Lower lobe of right lung (tissue), 2 donors: ENCODE measurements at regions not wholly inside any gene's neighbourhood (a gene's known extent, or its start where the extent isn't known, plus 50 kb on each side); places are given as distances from the start of the nearest gene placed in this dataset.

Experiments used
- ATAC-seq, 2 donors: fragments of 200-7000 bp; cut with Tn5 transposase; one replicate each; pipeline ENCODE4 v1.9.1; 2020 to 2022; ENCODE audit warnings: mild to moderate bottlenecking in 2 of 2, moderate library complexity in 2 of 2
- DNase-seq: peaks from one replicate; pipeline ENCODE4 v3.0.0-alpha.2; 2020
- H3K27ac ChIP-seq: fragments of 200-600 bp; one replicate; pipeline ENCODE4 v1.8.0; 2022
- H3K27me3 ChIP-seq: fragments of 200-600 bp; one replicate; pipeline ENCODE4 v1.8.0; 2022; ENCODE audit warnings: low read depth
- H3K36me3 ChIP-seq: fragments of 200-600 bp; one replicate; pipeline ENCODE4 v1.8.0; 2022; ENCODE audit warnings: mild to moderate bottlenecking
- H3K4me1 ChIP-seq: fragments of 200-600 bp; one replicate; pipeline ENCODE4 v1.8.0; 2022
- H3K4me3 ChIP-seq: fragments of 200-600 bp; one replicate; pipeline ENCODE4 v1.8.0; 2022; ENCODE audit warnings: mild to moderate bottlenecking
- H3K9me3 ChIP-seq: fragments of 200-600 bp; one replicate; pipeline ENCODE4 v1.8.0; 2022
- intact Hi-C: fragments of 100-400 bp; cut with DNase I; formaldehyde crosslinking; loops from one replicate; pipeline ENCODE4 v1.11.0; 2022
- TF ChIP-seq, protein P1 (sequence below): fragments of 200-600 bp; IDR thresholded peaks from one replicate; pipeline ENCODE4 v1.8.0; 2022; ENCODE audit warnings: antibody characterized with exemption, mild to moderate bottlenecking
- donor health status: DM: no; HTN: yes; CAD: no; lungs with severe emphysema.

GRCh38 chr10:88107296-88108097 is 244.1 kb downstream of the PTEN start:
- Histone ChIP-seq H3K4me1 (no peaks in the 10 kb centered on the region), H3K27me3 (no peaks in the 10 kb centered on the region), H3K4me3 (no peak overlapping the region), H3K9me3 (no peaks in the 10 kb centered on the region), H3K36me3 (no peaks in the 10 kb centered on the region), H3K27ac (no peak overlapping the region)
- intact Hi-C loops, result no loop called here
- DNase-seq (no peak), ATAC-seq (no peak)
- TF ChIP-seq, protein P1, sequence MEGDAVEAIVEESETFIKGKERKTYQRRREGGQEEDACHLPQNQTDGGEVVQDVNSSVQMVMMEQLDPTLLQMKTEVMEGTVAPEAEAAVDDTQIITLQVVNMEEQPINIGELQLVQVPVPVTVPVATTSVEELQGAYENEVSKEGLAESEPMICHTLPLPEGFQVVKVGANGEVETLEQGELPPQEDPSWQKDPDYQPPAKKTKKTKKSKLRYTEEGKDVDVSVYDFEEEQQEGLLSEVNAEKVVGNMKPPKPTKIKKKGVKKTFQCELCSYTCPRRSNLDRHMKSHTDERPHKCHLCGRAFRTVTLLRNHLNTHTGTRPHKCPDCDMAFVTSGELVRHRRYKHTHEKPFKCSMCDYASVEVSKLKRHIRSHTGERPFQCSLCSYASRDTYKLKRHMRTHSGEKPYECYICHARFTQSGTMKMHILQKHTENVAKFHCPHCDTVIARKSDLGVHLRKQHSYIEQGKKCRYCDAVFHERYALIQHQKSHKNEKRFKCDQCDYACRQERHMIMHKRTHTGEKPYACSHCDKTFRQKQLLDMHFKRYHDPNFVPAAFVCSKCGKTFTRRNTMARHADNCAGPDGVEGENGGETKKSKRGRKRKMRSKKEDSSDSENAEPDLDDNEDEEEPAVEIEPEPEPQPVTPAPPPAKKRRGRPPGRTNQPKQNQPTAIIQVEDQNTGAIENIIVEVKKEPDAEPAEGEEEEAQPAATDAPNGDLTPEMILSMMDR, result no peak

DNA sequence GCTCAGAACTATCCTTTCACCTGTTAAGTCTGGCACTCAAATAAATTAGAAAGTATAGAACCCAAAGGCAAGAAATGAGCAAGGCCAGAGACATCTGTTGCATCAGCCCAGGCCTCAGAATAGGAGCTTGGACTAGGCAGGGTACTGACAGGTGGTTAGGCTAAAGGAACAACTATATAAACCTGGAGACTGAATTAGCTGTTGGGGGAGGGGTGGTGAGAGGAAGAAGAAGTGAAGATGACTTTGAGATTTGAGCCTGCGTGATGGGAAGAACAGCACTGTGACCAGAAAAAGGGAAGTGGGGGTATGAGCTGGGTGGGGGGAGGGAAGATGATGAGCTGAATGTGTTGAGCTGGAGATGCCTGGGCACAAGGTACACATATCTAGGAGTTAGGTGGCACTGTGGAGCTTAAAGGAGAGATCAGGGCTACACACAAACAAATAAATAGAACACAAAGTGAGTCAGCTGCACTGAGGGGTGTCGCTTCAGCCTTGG is 244.7 kb downstream of the PTEN start:
- H3K4me3 ChIP-seq, result no peak overlapping the region
- peak in 1 of 2 donors; percentile 63 for ATAC-seq
- TF ChIP-seq, protein P1, result no peak
- intact Hi-C loops, result no loop called here
- no peaks in the 10 kb centered on the region for H3K4me1 ChIP-seq
- H3K27ac ChIP-seq, result no peak overlapping the region
- no peaks in the 10 kb centered on the region for H3K9me3 ChIP-seq
- no peak for DNase-seq
- no peaks in the 10 kb centered on the region for H3K27me3 ChIP-seq
- H3K36me3 ChIP-seq, result no peaks in the 10 kb centered on the region

- no peak for DNase-seq
- no peak overlapping the region for H3K4me3 ChIP-seq
- intact Hi-C loops, result no loop called here
- H3K27me3 ChIP-seq, result no peaks in the 10 kb centered on the region
- peaks cover 7% of the 10 kb centered on the region for H3K4me1 ChIP-seq
- ATAC-seq, result peak in 1 of 2 donors; percentile 19
- H3K9me3 ChIP-seq, result no peaks in the 10 kb centered on the region
- H3K36me3 ChIP-seq, result no peaks in the 10 kb centered on the region
- H3K27ac ChIP-seq, result no peak overlapping the region
- TF ChIP-seq, protein P1, result no peak
These were observed 246.9 kb downstream of the PTEN start for GRCh38 chr10:88110355-88110754.

GRCh38 chr10:88110822-88111221 is 247.4 kb downstream of the PTEN start:
- H3K27me3 ChIP-seq, result no peaks in the 10 kb centered on the region
- H3K27ac ChIP-seq, result no peak overlapping the region
- H3K36me3 ChIP-seq, result no peaks in the 10 kb centered on the region
- intact Hi-C loops, result no loop called here
- no peak overlapping the region for H3K4me3 ChIP-seq
- ATAC-seq (no peak), DNase-seq (no peak)
- H3K9me3 ChIP-seq, result no peaks in the 10 kb centered on the region
- TF ChIP-seq, protein P1, result no peak
- peaks cover 7% of the 10 kb centered on the region for H3K4me1 ChIP-seq

DNA sequence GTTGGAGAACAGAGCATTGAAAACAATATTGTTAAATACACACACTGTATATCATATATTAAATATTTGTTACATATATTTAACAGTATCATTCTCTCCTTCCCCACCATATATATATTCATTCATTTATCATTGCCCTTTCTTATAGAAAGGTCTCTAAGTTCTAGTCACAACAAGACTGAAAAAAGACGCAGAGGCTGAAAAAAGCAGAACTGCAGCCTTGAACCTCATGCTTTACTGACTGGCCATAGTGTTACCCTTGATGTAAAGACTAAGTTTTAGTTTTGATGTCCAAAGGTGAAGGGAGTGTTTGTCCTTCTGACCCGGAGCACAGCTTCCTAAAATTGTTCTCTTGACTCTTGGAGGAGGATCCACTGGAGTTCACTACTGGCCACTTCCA is 247.9 kb downstream of the PTEN start:
- no peaks in the 10 kb centered on the region for H3K27me3 ChIP-seq
- no peaks in the 10 kb centered on the region for H3K36me3 ChIP-seq
- TF ChIP-seq, protein P1, result no peak
- H3K4me3 ChIP-seq, result no peak overlapping the region
- H3K4me1 ChIP-seq, result peaks cover 7% of the 10 kb centered on the region
- H3K9me3 ChIP-seq, result no peaks in the 10 kb centered on the region
- DNase-seq (no peak), ATAC-seq (no peak)
- H3K27ac ChIP-seq, result no peak overlapping the region
- intact Hi-C loops, result no loop called here
